ENCODE measurements at regions not wholly inside any gene's neighbourhood (a gene's known extent, or its start where the extent isn't known, plus 50 kb on each side); places are given as distances from the start of the nearest gene placed in this dataset.

- Histone ChIP-seq H3K4me3 (no peak overlapping the region), H3K4me1 (peaks cover 57 to 77% (median 64%) of the 10 kb centered on the region in 10 experiments), H3K4me2 (peak overlapping the region; percentile 38 to 76 (median 69); a peak in 20 of 22 replicates), H3K9ac (no peak overlapping the region), H4K20me1 (no peaks in the 10 kb centered on the region), H3K27me3 (no peaks in the 10 kb centered on the region), H3K36me3 (no peaks in the 10 kb centered on the region), H3K9me3 (replicated peaks in 1 of 11) (peaks cover 0 to 11% (median 5%) of the 10 kb centered on the region in 11 experiments; a peak in 5 of 22 replicates), H3K27ac (peak overlapping the region; percentile 54 to 77 (median 68); a peak in 21 of 22 replicates)
- TF ChIP-seq Cebpa-rat (IDR thresholded peaks at IDR 0.05) = no peak
These were observed 137.2 kb upstream of the CXCR4 start for GRCh38 chr2:136255127-136255526.

GRCh38 chr2:136254681-136255080, 136.7 kb upstream of the CXCR4 start:
- peaks cover 0 to 12% (median 6%) of the 10 kb centered on the region in 11 experiments; a peak in 6 of 22 replicates for H3K9me3 ChIP-seq (replicated peaks in 1 of 11)
- no peaks in the 10 kb centered on the region for H3K27me3 ChIP-seq
- peak overlapping the region; percentile 38 to 76 (median 69) for H3K4me2 ChIP-seq
- H3K27ac ChIP-seq = peak overlapping the region; percentile 54 to 77 (median 68)
- H3K36me3 ChIP-seq = no peaks in the 10 kb centered on the region
- no peak for TF ChIP-seq Cebpa-rat (IDR thresholded peaks at IDR 0.05)
- H3K9ac ChIP-seq = no peak overlapping the region; a peak in 1 of 22 replicates
- peaks cover 61 to 79% (median 68%) of the 10 kb centered on the region in 10 experiments for H3K4me1 ChIP-seq
- no peak overlapping the region for H3K4me3 ChIP-seq
- no peaks in the 10 kb centered on the region for H4K20me1 ChIP-seq

GRCh38 chr2:136253288-136254004, 135.5 kb upstream of the CXCR4 start:
- Histone ChIP-seq H3K4me2 (peak overlapping the region; percentile 38 to 76 (median 69)), H3K4me3 (no peak overlapping the region), H3K4me1 (peaks cover 61 to 89% (median 81%) of the 10 kb centered on the region in 10 experiments), H3K27ac (peak overlapping the region; percentile 54 to 77 (median 68); a peak in 21 of 22 replicates), H3K36me3 (no peaks in the 10 kb centered on the region), H3K9ac (peak overlapping the region in 1 of 11 experiments; percentile 40; a peak in 5 of 22 replicates), H3K27me3 (no peaks in the 10 kb centered on the region), H3K9me3 (replicated peaks in 1 of 11) (peaks cover 0 to 17% (median 7%) of the 10 kb centered on the region in 11 experiments; a peak in 6 of 22 replicates), H4K20me1 (no peaks in the 10 kb centered on the region)
- no peak for TF ChIP-seq Cebpa-rat (IDR thresholded peaks at IDR 0.05)

GRCh38 chr2:136251885-136252585, 134.1 kb upstream of the CXCR4 start:
- H3K9ac ChIP-seq = peak overlapping the region in 2 of 11 experiments; percentile 30 to 35; a peak in 2 of 22 replicates
- H3K4me1 ChIP-seq = peaks cover 75 to 100% (median 95%) of the 10 kb centered on the region in 10 experiments

GRCh38 chr2:136251197-136251884, 133.4 kb upstream of the CXCR4 start:
- H3K27ac ChIP-seq = peak overlapping the region in 10 of 11 experiments; percentile 4 to 69 (median 46); a peak in 18 of 22 replicates
- no peaks in the 10 kb centered on the region for H3K36me3 ChIP-seq
- H3K4me1 ChIP-seq = peaks cover 79 to 100% (median 98%) of the 10 kb centered on the region in 10 experiments
- peak overlapping the region in 2 of 11 experiments; percentile 30 to 35; a peak in 3 of 22 replicates for H3K9ac ChIP-seq
- TF ChIP-seq Cebpa-rat (IDR thresholded peaks at IDR 0.05) = no peak
- H3K9me3 ChIP-seq (replicated peaks in 1 of 11) = peaks cover 0 to 17% (median 0%) of the 10 kb centered on the region in 11 experiments; a peak in 3 of 22 replicates
- peak overlapping the region; percentile 41 to 83 (median 75) for H3K4me2 ChIP-seq
- no peaks in the 10 kb centered on the region for H4K20me1 ChIP-seq
- H3K27me3 ChIP-seq = no peaks in the 10 kb centered on the region
- no peak overlapping the region for H3K4me3 ChIP-seq

More at GRCh38 chr2:136251885-136252585, 134.1 kb upstream of the CXCR4 start:
- Histone ChIP-seq H3K27ac (peak overlapping the region in 10 of 11 experiments; percentile 16 to 69 (median 46); a peak in 18 of 22 replicates), H3K4me3 (no peak overlapping the region), H3K27me3 (no peaks in the 10 kb centered on the region), H4K20me1 (no peaks in the 10 kb centered on the region), H3K9me3 (replicated peaks in 1 of 11) (peaks cover 0 to 17% (median 4%) of the 10 kb centered on the region in 11 experiments; a peak in 6 of 22 replicates), H3K36me3 (no peaks in the 10 kb centered on the region), H3K4me2 (peak overlapping the region; percentile 41 to 83 (median 75))
- TF ChIP-seq Cebpa-rat (IDR thresholded peaks at IDR 0.05) = no peak

GRCh38 chr2:136250131-136250530, 132.2 kb upstream of the CXCR4 start:
- H3K4me2 ChIP-seq = peak overlapping the region; percentile 41 to 93 (median 77)
- no peaks in the 10 kb centered on the region for H4K20me1 ChIP-seq
- no peak overlapping the region for H3K4me3 ChIP-seq
- peak overlapping the region in 7 of 11 experiments; percentile 35 to 69 (median 47); a peak in 12 of 22 replicates for H3K27ac ChIP-seq
- peaks cover 0 to 14% (median 0%) of the 10 kb centered on the region in 11 experiments; a peak in 2 of 22 replicates for H3K9me3 ChIP-seq (replicated peaks in 1 of 11)
- H3K4me1 ChIP-seq = peaks cover 79 to 100% (median 98%) of the 10 kb centered on the region in 10 experiments
- no peak overlapping the region for H3K9ac ChIP-seq
- 0 out of 22 replicates have a peak, but pooled peaks of 1 of the 11 experiments have one; percentile 25 for TF ChIP-seq Cebpa-rat (IDR thresholded peaks at IDR 0.05)
- no peaks in the 10 kb centered on the region for H3K36me3 ChIP-seq
- no peaks in the 10 kb centered on the region for H3K27me3 ChIP-seq

- peaks cover 0 to 14% (median 0%) of the 10 kb centered on the region in 11 experiments; a peak in 2 of 22 replicates for H3K9me3 ChIP-seq (replicated peaks in 1 of 11)
- no peaks in the 10 kb centered on the region for H4K20me1 ChIP-seq
- H3K36me3 ChIP-seq = no peaks in the 10 kb centered on the region
- H3K4me2 ChIP-seq = peak overlapping the region in 9 of 11 experiments; percentile 26 to 93 (median 77); a peak in 14 of 22 replicates
- H3K9ac ChIP-seq = no peak overlapping the region
- H3K27ac ChIP-seq = peak overlapping the region in 4 of 11 experiments; percentile 10 to 69 (median 48); a peak in 8 of 22 replicates
- H3K4me3 ChIP-seq = no peak overlapping the region
- H3K4me1 ChIP-seq = peaks cover 79 to 100% (median 98%) of the 10 kb centered on the region in 10 experiments
- no peak for TF ChIP-seq Cebpa-rat (IDR thresholded peaks at IDR 0.05)
- no peaks in the 10 kb centered on the region for H3K27me3 ChIP-seq
These were observed 131.0 kb upstream of the CXCR4 start for GRCh38 chr2:136248907-136249306.

- TF ChIP-seq Cebpa-rat (IDR thresholded peaks at IDR 0.05) = no peak
- H3K36me3 ChIP-seq = no peaks in the 10 kb centered on the region
- no peak overlapping the region for H3K4me3 ChIP-seq
- H3K27ac ChIP-seq = peak overlapping the region in 2 of 11 experiments; percentile 63 to 69; a peak in 2 of 22 replicates
- H3K9ac ChIP-seq = no peak overlapping the region
- H3K4me2 ChIP-seq = peak overlapping the region in 9 of 11 experiments; percentile 26 to 93 (median 77); a peak in 12 of 22 replicates
- H4K20me1 ChIP-seq = no peaks in the 10 kb centered on the region
- H3K4me1 ChIP-seq = peaks cover 79 to 100% (median 98%) of the 10 kb centered on the region in 10 experiments
- peaks cover 0 to 14% (median 0%) of the 10 kb centered on the region in 11 experiments; a peak in 2 of 22 replicates for H3K9me3 ChIP-seq (replicated peaks in 1 of 11)
- H3K27me3 ChIP-seq = no peaks in the 10 kb centered on the region
These were observed 130.3 kb upstream of the CXCR4 start for GRCh38 chr2:136248242-136248641.

Data from BLaER1 treated with 17β-estradiol and CSF1 and Interleukin-3, amounts not matched to agents 10 nM and 100 nM (cell line).